NCI-H146 (cell line): ENCODE measurements at regions not wholly inside any gene's neighbourhood (a gene's known extent, or its start where the extent isn't known, plus 50 kb on each side); places are given as distances from the start of the nearest gene placed in this dataset.

ENCODE experiments used
- DNase-seq: peaks from one replicate; lab custom pipeline; 2025; lab: John Stamatoyannopoulos, UW

DNA sequence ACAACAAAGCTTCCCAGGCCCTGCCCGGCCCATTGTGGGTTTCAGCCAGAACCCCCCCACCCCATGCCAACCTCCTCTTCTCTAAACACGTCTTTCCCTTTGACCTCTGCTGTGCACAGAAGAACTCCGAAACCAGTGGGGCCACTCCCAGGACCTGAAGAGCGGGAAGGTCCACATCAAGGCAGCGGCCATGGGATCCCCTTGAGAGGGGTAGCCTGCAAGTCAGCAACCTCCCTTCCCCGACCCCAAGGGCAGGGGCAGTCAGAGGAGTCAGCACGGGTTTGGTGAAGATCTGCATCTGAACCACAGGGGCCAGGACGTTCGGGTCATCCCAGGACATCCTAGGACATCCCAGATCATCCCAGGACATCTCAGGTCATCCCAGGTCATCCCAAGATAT lies 379.9 kb upstream of the IRX4 start:
- DNase-seq: no peak

GRCh38 chr5:2261004-2261703 lies 378.4 kb upstream of the IRX4 start:
- no peak for DNase-seq

DNA sequence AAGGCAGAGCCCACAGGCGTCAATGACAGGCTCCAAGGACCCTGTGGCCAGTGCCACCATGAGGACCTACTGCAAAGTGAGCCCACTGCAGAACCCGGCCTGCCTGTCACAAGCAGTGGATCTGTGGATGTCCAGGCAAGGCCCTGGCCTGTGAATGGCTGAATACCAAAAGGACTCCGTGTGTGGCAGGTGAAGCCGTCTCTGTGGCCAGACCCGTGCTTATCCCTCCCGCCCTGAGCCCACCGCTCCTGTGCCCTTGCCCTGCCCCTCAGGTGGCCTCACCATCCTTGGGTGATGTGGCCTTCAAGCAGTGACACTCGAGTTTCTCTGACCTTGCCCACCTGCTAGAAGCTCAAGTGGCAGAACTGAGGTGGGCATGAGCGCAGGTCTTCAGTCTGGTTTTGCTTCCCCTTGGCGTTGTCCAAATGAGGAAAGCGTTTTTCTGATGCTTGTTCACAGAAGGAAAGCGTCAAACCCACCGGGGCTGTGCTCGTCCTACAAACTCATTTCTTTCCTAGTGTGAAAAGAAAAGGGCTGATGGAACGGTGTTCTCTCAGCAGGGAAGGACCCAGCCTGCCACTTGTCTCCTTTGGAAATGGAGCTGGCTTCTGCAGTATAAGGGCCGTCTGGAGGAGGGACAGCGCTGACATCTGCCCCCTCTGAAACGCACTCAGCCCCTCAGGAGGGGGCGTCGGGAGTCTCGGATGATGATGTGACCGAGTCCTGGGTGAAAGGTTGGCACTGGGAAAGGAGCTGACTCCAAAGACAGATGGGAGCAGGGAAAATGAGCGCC lies 377.7 kb upstream of the IRX4 start:
- no peak for DNase-seq

GRCh38 chr5:2259494-2260107 lies 376.9 kb upstream of the IRX4 start:
- DNase-seq: no peak

DNA sequence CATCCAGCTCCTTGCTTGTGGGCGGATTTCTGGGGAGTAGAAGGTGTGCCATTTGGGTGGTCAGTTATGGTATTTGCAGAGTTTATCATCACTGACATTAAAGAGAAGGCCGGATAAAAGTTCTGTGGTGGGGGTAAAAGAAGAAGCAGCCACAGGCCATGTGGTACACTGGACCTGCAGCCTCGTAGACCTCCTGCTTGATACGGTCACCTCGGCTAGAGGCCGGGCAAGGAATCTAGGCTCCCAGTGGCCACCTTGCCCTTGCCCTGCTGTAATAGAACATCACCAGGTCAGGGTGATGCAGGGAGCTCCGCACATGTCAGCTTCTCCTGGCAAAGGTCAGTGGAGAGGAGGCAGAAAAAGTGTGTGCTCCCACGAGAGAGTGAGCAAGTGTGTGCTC lies 376.1 kb upstream of the IRX4 start:
- no peak for DNase-seq

DNA sequence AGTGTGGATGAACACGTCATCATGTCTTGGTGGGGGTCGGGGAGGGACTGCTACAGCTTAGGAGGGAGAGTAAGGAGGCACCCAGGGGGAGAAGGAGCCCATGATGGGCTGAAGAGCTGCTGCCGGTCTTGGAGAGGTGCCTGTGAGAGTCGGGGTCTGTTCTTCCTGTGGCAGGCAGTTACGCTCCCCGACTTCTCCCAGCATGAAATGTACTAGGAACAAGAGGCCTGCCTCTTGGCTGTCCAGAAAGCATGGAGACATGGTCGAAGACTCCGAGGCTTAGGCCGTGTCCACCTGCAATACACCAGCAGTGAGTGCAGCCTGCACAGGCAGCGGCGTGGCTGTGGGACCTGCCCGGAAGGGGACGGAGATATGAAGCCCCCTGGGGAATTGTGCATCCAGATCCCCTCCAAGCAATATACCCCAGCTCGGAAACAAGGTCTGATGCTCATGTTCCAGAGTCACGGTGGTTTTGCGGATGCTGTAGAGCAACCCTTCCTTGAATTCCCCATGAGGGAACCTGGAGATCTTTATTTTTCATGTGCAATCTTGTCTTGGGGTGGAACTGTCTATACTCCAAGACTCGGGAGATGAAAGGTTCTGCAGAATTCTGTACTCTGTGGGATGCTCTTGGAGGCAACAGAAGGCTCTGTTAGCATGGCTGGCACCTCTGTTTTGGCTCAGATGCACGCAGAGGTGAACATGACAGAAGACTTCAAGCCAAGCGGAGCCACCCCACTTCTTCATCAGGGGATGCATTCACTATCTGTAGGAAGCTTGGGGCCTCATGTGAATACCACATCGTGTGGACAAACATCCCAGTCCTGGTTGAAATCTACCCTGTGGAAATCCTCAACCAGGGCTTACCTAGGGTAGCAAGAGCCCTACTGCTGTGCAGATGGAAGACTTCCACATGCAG lies 374.9 kb upstream of the IRX4 start:
- DNase-seq: no peak

DNA sequence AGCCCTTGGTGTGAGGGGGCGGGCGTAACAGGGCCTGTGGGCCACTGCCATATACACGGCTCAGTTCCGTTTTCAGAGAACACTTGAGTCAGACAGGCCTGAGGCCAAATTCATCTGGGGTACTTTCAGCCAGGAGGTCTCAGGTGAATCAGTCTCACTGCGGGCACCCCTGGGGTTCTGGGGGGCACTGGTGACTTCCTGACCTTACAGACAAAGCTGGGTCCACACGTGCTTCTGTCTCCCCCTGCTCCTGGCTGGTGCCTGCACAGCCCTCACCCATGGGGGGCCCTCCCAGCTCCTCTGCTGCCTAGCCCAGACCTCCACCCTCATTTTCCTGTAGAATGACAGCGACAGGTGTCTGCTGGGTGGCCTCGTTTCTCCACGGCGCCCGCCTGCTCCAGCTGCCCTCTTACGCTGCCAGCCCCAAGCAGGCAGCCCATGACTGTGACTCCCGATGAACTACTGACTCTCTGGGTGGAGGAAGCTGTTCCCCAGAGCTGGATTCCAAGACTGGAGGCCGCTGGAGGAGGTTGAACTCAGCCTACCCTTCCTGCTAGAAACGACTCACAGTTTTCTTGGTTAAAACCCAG lies 374.1 kb upstream of the IRX4 start:
- no peak for DNase-seq

DNA sequence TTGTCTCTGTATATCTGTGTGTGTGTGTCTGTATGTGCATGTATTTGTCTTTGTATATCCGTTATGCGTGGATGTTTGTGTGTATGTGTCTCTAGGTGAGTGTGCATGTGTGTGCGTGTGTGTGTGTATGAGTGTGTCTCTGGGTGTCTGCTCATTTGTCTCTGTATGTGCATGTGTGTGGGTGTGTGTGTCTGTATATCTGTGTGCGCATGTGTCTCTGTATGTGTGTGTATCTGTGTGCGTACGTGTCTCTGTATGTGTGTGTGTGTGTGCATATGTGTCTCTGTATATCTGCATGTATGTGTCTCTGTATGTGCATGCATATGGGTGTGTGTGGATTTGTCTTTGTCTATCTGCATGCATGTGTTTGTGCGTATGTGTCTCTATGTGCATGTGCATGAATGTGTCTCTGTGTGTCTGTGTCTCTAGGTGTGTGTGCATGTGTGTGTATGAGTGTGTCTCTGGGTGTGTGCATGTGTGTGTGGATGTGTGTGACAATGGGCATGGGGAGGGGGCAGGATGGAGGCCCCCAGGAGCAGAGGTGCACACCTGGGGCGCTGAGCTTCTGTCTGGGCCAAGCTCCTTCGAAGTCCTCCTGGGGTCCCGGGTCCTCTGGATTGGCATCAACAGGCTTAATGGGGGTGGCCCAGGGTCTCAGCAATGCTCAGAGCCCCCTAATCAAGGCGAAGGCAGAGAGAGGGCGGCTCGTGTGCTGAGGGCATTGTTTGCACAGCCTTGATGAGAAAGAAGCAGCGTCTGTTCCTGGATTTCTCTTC lies 373.4 kb upstream of the IRX4 start:
- DNase-seq: no peak

- no peak for DNase-seq
Observed at GRCh38 chr5:2254880-2255750, 372.4 kb upstream of the IRX4 start.

GRCh38 chr5:2254406-2254805 lies 371.7 kb upstream of the IRX4 start:
- DNase-seq: no peak

- no peak for DNase-seq
Observed at GRCh38 chr5:2253040-2253975, 370.6 kb upstream of the IRX4 start.

GRCh38 chr5:2251751-2252150 lies 369.0 kb upstream of the IRX4 start:
- no peak for DNase-seq

DNA sequence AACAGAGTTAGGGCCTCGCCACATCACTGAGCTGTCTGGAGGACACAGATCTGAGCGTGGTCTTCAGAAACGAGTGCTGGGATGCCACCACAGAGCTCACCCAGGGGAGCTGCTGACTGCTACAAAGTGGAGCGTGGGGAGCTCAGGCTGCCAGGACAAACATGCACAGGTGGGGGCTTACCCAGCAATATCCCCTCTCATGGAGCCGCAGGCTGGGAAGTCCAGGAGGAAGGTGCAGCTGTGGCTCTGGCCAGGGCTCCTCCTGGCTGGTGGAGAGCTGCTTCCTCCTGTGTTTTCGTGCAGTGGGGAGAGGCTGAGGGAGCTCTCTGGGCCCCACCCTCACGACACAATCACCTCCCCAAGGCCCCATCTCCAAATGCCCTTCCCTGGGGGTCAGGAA lies 368.6 kb upstream of the IRX4 start:
- no peak for DNase-seq

GRCh38 chr5:2250365-2250950 lies 367.7 kb upstream of the IRX4 start:
- DNase-seq: no peak

DNA sequence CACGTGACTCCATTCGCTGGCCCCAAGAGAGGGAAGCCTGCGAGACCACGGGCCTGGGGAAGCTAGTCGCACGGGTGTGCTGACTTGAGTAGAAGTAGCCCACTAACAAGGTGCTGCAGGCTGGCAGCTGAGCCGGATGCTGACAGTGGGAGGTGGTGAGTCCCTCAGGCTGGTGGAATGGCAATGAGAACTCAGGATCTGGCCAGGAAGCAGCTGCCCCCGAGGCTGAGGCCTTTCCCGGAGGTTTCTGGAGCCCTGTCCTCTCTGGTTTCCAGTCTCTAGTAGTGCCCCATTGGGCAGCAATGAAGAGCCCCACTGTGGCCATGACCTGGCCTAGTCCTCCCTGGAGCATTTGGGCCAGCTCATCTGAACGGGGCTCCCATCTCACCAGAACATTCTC lies 366.7 kb upstream of the IRX4 start:
- DNase-seq: no peak

DNA sequence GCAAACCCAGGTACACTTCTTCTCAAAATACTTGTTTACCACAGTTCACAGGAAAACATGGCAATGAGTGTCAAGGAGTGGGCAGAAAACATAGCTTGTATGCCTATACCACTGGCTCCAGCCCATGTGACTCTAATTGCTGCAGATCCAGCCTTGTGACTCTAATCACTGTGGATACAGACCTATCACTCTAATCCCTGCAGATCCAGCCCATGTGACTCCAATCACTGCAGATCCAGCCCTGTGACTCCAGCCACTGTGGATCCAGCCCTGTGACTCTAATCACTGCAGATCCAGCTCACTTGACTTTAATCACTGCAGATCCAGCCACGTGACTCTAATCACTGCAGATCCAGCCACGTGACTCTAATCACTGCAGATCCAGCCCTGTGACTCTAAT lies 366.3 kb upstream of the IRX4 start:
- no peak for DNase-seq

GRCh38 chr5:2242539-2242938 lies 359.8 kb upstream of the IRX4 start:
- DNase-seq: no peak

DNA sequence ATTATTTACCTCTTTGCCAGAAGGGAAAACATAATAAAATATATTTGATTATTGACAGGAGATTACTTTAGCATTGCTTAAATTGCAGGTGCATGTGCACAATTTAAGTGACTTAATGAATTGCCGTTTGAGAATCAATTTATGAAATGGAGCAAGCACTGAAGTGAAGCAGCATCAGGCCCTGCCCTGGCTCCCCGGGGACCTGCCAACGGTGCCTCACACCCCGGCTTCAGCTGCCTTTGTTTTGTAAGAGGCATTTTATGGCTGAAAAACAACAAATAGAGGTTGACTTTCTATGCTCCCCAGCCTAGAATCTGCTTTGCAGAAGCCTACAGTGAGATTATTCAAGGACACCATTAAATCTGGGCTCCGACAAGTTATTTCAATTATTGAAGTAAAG lies 359.1 kb upstream of the IRX4 start:
- no peak for DNase-seq
